GM21526 (cell line): ENCODE measurements at regions not wholly inside any gene's neighbourhood (a gene's known extent, or its start where the extent isn't known, plus 50 kb on each side); places are given as distances from the start of the nearest gene placed in this dataset.

Experiments
- ATAC-seq: cut with Tn5 transposase; IDR thresholded peaks from one replicate; pipeline ENCODE4 v1.9.1; 2021; ENCODE audit warnings: moderate library complexity; ENCODE audit not compliant: unreplicated experiment, low FRiP score

DNA sequence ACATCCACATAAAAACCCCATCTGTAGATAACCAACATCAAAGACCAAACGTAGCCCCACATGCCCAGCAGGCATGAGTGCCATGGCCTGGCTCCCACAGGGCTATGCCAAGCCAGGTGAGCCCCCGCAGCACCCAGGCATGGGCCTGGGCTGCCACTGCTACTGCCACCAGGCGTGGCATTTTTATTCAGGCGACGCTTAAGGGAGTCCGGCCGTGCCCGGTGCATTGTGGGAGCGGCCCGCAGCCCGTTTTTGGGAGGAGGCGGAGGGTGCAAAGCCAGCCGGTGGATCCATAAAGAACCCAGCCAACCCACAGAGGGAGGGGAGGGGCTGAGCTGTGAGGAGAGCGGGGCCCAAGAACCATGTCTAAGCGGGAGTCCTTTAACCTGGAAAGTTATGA lies 83.6 kb downstream of the XIST start:
- no peak for ATAC-seq

- no peak for ATAC-seq
Measured at GRCh38 chrX:73768160-73768559, 84.4 kb downstream of the XIST start.

DNA sequence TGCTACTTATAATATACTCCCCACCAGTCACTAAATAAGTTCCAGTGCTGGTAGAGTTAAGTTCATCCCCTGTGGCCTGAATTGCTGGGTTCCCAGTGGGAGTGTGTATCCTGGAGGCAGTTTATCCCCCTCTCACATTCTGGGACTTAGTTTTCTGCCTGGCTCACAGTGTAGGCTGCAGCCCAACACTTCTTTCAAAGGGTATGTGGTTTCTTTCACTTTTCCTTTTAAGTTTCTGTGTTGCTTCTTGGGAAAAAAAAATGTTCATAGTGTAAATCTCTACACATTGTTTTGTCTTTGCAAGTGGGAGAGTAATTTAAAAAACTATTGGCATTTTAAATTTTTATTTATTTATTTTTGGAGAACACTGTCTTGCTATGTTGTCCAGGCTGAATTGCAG lies 85.5 kb downstream of the XIST start:
- ATAC-seq = no peak

DNA sequence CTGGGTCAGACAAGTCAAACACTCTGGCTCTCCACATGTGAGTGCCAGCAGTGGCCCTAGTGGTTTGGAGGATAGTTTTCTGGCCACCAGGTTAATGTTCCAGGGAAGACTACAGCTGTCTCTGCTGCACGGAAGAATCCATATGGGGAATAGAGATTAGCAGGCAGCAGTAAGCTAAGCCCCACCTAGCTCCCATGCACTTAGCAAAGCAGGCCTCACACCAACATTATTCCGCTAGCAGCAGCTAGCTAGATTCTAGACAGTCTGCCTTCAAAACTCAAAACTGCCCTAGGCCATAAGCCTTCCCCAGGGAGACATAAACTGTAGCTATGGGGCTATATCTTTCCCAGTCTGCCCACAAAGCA lies 86.1 kb downstream of the XIST start:
- no peak for ATAC-seq

DNA sequence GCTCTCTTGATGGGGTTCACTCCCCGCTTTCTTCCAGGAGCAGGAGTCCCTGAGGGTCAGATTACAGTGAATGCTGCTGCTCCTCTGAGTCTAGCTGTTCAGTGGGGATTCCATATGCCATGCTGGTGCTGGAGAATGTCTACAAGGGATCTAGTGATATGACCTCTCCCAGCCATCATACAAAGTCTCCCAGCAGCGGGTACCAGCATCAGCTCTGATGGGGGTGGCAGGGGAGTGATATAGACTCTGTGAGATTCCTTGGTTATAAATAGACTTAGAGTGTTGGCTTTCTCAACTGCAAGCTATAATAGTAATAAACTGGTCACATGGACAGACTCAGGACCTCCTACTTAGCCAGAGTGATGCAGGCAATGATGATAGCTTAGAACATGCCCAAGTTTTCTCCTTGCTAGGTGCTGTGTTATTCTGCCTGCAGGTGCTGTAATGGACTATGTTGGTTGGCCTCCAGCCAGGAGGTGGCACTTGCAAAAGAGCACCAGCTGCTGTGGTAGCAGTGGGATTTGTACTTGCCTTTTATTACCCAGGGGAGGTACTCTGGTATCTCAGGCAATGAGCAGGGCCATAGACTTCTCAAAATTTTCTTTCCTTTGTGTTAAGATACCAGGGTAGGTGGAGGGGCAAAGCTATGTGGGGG lies 86.6 kb downstream of the XIST start:
- no peak for ATAC-seq

DNA sequence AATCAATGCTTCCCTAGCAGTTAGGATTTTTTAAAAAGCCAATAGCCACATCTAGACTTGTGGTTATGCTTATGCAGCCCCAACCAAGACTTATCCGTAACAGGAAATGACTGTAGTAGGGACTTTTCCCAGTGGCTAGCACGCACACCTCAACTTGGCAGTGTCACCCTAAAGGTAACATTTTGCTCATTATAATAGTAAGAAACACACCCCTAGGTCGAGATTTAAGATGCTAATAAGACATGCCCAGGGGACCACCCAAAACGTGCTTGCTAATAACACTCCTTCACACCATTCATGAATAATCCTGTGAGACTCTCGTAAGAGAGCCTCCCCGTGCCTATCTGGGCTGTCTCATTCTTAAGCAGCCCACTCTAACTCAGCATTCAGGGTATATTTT lies 94.3 kb downstream of the XIST start:
- peak; percentile 68 for ATAC-seq
